ENCODE measurements at regions not wholly inside any gene's neighbourhood (a gene's known extent, or its start where the extent isn't known, plus 50 kb on each side); places are given as distances from the start of the nearest gene placed in this dataset.
A peak's percentile ranks its signal among the peaks of the same experiment; 100 is the strongest.

GRCh38 chr13:70644052-70644451, 535.8 kb upstream of the KLHL1 start:
- TF ChIP-seq CSRNP3 (CRISPR knock-in tag; IDR thresholded peaks at IDR 0.05), result no peak
- no peak for TF ChIP-seq ZNF8 (CRISPR knock-in tag; IDR thresholded peaks at IDR 0.05)
- TF ChIP-seq SNAI2 (CRISPR knock-in tag; IDR thresholded peaks at IDR 0.05), result no peak
- TF ChIP-seq ZNF565 (CRISPR knock-in tag; conservative IDR thresholded peaks at IDR 0.05; ENCODE audit: low read depth), result no peak
- no peak for TF ChIP-seq POU6F1 (CRISPR knock-in tag; IDR thresholded peaks at IDR 0.05; ENCODE audit: borderline replicate concordance, low read depth)
- no peak for TF ChIP-seq PPARA (CRISPR knock-in tag; IDR thresholded peaks at IDR 0.05; ENCODE audit: borderline replicate concordance)
- no peak for TF ChIP-seq ESRRG (CRISPR knock-in tag; IDR thresholded peaks at IDR 0.05)
- no peak for TF ChIP-seq ARNTL (CRISPR knock-in tag; IDR thresholded peaks at IDR 0.05; ENCODE audit: borderline replicate concordance, low read depth)
- no peak for TF ChIP-seq ZC3H10 (CRISPR knock-in tag; IDR thresholded peaks at IDR 0.05)
- TF ChIP-seq ISL1 (CRISPR knock-in tag; IDR thresholded peaks at IDR 0.05), result no peak
- TF ChIP-seq OSR1 (CRISPR knock-in tag; IDR thresholded peaks at IDR 0.05), result no peak
- no peak for TF ChIP-seq GLIS3 (CRISPR knock-in tag; IDR thresholded peaks at IDR 0.05)
- TF ChIP-seq, protein P1, sequence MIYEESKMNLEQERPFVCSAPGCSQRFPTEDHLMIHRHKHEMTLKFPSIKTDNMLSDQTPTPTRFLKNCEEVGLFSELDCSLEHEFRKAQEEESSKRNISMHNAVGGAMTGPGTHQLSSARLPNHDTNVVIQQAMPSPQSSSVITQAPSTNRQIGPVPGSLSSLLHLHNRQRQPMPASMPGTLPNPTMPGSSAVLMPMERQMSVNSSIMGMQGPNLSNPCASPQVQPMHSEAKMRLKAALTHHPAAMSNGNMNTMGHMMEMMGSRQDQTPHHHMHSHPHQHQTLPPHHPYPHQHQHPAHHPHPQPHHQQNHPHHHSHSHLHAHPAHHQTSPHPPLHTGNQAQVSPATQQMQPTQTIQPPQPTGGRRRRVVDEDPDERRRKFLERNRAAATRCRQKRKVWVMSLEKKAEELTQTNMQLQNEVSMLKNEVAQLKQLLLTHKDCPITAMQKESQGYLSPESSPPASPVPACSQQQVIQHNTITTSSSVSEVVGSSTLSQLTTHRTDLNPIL (CRISPR knock-in tag; IDR thresholded peaks at IDR 0.05; ENCODE audit: low read depth), result no peak
- TF ChIP-seq ZNF70 (CRISPR knock-in tag; IDR thresholded peaks at IDR 0.05), result no peak
- no peak for ATAC-seq

DNA sequence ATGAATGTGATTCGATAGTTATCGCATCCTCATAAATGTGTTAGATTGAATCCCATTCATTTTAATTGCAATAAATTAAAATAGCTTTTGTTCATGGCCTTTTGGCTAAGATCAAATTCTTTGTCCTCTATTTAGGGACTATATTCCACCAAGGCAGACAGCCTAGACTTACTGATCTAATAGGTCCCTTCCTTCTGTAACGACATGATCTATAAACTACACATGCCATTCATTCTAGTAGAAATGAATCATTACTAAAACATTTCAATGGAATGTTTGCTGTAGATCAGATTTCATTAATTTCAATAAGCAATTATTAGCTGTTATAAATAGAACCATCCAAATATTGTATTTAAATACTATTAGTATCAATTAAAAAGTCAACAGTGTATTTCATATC, 526.6 kb upstream of the KLHL1 start:
- TF ChIP-seq ZNF565 (CRISPR knock-in tag; conservative IDR thresholded peaks at IDR 0.05; ENCODE audit: low read depth), result no peak
- TF ChIP-seq, protein P2, sequence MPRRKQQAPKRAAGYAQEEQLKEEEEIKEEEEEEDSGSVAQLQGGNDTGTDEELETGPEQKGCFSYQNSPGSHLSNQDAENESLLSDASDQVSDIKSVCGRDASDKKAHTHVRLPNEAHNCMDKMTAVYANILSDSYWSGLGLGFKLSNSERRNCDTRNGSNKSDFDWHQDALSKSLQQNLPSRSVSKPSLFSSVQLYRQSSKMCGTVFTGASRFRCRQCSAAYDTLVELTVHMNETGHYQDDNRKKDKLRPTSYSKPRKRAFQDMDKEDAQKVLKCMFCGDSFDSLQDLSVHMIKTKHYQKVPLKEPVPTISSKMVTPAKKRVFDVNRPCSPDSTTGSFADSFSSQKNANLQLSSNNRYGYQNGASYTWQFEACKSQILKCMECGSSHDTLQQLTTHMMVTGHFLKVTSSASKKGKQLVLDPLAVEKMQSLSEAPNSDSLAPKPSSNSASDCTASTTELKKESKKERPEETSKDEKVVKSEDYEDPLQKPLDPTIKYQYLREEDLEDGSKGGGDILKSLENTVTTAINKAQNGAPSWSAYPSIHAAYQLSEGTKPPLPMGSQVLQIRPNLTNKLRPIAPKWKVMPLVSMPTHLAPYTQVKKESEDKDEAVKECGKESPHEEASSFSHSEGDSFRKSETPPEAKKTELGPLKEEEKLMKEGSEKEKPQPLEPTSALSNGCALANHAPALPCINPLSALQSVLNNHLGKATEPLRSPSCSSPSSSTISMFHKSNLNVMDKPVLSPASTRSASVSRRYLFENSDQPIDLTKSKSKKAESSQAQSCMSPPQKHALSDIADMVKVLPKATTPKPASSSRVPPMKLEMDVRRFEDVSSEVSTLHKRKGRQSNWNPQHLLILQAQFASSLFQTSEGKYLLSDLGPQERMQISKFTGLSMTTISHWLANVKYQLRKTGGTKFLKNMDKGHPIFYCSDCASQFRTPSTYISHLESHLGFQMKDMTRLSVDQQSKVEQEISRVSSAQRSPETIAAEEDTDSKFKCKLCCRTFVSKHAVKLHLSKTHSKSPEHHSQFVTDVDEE (CRISPR knock-in tag; IDR thresholded peaks at IDR 0.05), result no peak
- TF ChIP-seq OSR1 (CRISPR knock-in tag; IDR thresholded peaks at IDR 0.05), result no peak
- TF ChIP-seq ZNF8 (CRISPR knock-in tag; IDR thresholded peaks at IDR 0.05), result no peak
- TF ChIP-seq TCF4 (CRISPR knock-in tag; IDR thresholded peaks at IDR 0.05; ENCODE audit: borderline replicate concordance), result no peak
- no peak for ATAC-seq

DNA sequence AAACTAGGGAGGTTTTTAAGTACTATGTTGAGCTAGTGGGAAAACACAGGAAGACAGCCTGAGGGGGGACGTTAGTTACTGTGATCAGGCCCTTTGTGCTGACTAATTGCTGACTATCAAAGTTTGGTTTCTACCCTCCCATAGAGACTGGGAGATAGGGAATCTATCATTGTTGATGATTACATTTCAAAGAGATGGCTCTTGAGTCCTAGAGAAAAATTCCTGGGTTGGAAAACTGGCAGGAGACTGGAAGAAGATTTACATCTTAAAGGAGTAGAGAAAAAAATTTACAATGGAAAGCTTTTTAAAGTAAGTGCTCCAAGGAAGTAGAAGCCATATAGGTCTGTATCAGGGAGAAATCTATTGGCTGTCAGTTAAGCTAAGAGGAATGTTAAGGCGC, 522.0 kb upstream of the KLHL1 start:
- ATAC-seq, result no peak
- TF ChIP-seq ISL1 (CRISPR knock-in tag; IDR thresholded peaks at IDR 0.05) (no peak), SNAI2 (CRISPR knock-in tag; IDR thresholded peaks at IDR 0.05) (no peak), GLIS3 (CRISPR knock-in tag; IDR thresholded peaks at IDR 0.05) (no peak), POU6F1 (CRISPR knock-in tag; IDR thresholded peaks at IDR 0.05; ENCODE audit: borderline replicate concordance, low read depth) (no peak), CSDC2 (CRISPR knock-in tag; IDR thresholded peaks at IDR 0.05) (no peak), ZFP30 (CRISPR knock-in tag; IDR thresholded peaks at IDR 0.05) (no peak)

DNA sequence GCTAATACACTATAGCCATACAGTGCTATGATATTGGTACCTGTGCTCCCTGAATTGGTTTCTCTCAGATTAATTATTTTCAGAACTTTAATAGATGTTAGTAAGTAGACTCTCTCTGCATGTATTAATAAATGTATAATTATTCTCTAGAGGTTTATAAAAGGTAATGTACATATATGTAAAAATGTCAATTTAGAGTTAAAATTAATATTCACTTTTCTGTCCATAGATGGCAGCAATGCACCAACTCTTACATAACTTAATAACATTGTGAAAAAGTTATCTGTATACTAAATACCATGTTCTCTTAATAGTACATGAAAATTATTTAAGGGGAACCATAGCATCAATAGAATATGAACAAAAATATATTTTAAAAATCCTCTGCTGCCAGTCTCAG, 515.0 kb upstream of the KLHL1 start:
- TF ChIP-seq RARB (CRISPR knock-in tag; IDR thresholded peaks at IDR 0.05), result no peak
- ATAC-seq, result peak; percentile 57; the same call in 2 of the 3 replicates

Data from SK-N-SH treated with all-trans-retinoic acid at 6 μM for 48 hours (cell line).